ENCODE measurements at regions not wholly inside any gene's neighbourhood (a gene's known extent, or its start where the extent isn't known, plus 50 kb on each side); places are given as distances from the start of the nearest gene placed in this dataset.

DNA sequence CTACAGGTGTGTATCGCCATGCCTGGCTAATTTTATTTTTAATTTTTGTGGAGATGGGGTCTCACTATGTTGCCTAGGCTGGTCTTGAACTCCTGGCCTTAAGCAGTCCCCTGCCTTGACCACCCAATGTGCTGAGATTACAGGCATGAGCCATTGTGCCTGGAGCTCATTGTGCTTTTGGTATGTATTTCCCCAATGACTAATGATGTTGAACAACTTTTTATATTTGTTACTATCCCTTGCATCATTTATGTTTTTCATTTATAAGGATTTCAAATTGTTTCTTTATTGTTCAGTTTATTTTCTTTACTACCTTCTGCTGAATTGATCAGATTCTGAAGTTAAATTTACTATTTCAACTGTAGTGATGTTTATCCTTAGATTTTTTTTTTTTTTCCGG, 199.7 kb downstream of the CEP135 start:
- ChIA-PET CTCF (no interaction called here), POLR2A (ENCODE audit: unreplicated experiment) (no interaction called here)
- TF ChIP-seq CTCF (conservative IDR thresholded peaks at IDR 0.05) (no peak), EZH2 (IDR thresholded peaks at IDR 0.05; ENCODE audit: low read depth) (no peak)
- Histone ChIP-seq H3K9me2 (ENCODE audit: insufficient read depth) (no peaks in the 10 kb centered on the region), H3K4me1 (replicated peaks; ENCODE audit: insufficient read depth) (no peaks in the 10 kb centered on the region), H3K36me3 (ENCODE audit: low read depth) (no peaks in the 10 kb centered on the region), H3K4me2 (no peak overlapping the region), H3F3A (ENCODE audit: insufficient read depth, low read depth) (no peaks in the 10 kb centered on the region), H3K4me3 (no peak overlapping the region), H3K79me2 (ENCODE audit: low read depth) (no peaks in the 10 kb centered on the region), H4K20me1 (ENCODE audit: insufficient read depth) (no peaks in the 10 kb centered on the region), H3K9me3 (ENCODE audit: insufficient read depth, low read depth) (no peaks in the 10 kb centered on the region), H3K27me3 (ENCODE audit: insufficient read depth, low read depth) (no peaks in the 10 kb centered on the region), H2AFZ (no peak overlapping the region), H3K27ac (no peak overlapping the region)
- no peak for DNase-seq
- no TSS peak for BruUV-seq (replicated peaks)
- intact Hi-C loops (cut with micrococcal nuclease; ENCODE audit: unreplicated experiment), result no loop called here

- Histone ChIP-seq H3K27ac (no peak overlapping the region), H3K79me2 (ENCODE audit: low read depth) (no peaks in the 10 kb centered on the region), H4K20me1 (ENCODE audit: insufficient read depth) (no peaks in the 10 kb centered on the region), H3K4me1 (replicated peaks; ENCODE audit: insufficient read depth) (no peaks in the 10 kb centered on the region), H3K4me2 (no peak overlapping the region), H3K36me3 (ENCODE audit: low read depth) (no peaks in the 10 kb centered on the region), H3F3A (ENCODE audit: insufficient read depth, low read depth) (no peaks in the 10 kb centered on the region), H3K9me3 (ENCODE audit: insufficient read depth, low read depth) (no peaks in the 10 kb centered on the region), H3K4me3 (no peak overlapping the region), H3K27me3 (ENCODE audit: insufficient read depth, low read depth) (no peaks in the 10 kb centered on the region), H3K9me2 (ENCODE audit: insufficient read depth) (no peaks in the 10 kb centered on the region), H2AFZ (no peak overlapping the region)
- DNase-seq, result no peak
- no TSS peak for BruUV-seq (replicated peaks)
- POLR2A ChIA-PET (ENCODE audit: unreplicated experiment), result no interaction called here
- intact Hi-C loops (cut with micrococcal nuclease; ENCODE audit: unreplicated experiment), result no loop called here
- TF ChIP-seq CTCF (conservative IDR thresholded peaks at IDR 0.05) (no peak), EZH2 (IDR thresholded peaks at IDR 0.05; ENCODE audit: low read depth) (no peak)
- CTCF ChIA-PET, result no interaction called here
Measured at GRCh38 chr4:56147371-56147770, 198.6 kb downstream of the CEP135 start.

DNA sequence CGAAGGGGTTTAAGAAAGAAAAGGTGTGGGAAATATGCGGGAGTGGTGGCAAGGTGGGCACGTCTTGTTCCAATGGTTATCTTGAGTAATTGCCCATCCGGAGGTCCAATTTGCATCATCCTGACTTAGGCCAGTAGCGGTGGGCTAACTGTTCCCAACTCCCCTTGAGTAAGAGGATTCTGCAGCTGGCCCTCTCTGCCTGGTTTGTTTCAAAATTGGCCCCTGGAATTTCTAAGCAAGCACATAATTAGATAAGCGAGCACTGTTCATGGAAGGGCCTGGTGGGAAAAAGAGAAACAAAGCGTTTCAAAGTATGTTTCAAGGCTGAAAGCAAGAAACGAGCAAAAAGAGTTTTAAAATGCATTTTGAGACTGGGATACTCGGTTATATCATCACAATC, 198.2 kb downstream of the CEP135 start:
- Histone ChIP-seq H3K9me2 (ENCODE audit: insufficient read depth) (no peaks in the 10 kb centered on the region), H3K36me3 (ENCODE audit: low read depth) (no peaks in the 10 kb centered on the region), H3K79me2 (ENCODE audit: low read depth) (no peaks in the 10 kb centered on the region), H3K27me3 (ENCODE audit: insufficient read depth, low read depth) (no peaks in the 10 kb centered on the region), H3K4me3 (no peak overlapping the region), H3K4me1 (replicated peaks; ENCODE audit: insufficient read depth) (no peaks in the 10 kb centered on the region), H3K27ac (no peak overlapping the region), H2AFZ (no peak overlapping the region), H3K9me3 (ENCODE audit: insufficient read depth, low read depth) (no peaks in the 10 kb centered on the region), H3F3A (ENCODE audit: insufficient read depth, low read depth) (no peaks in the 10 kb centered on the region), H3K4me2 (no peak overlapping the region), H4K20me1 (ENCODE audit: insufficient read depth) (no peaks in the 10 kb centered on the region)
- intact Hi-C loops (cut with micrococcal nuclease; ENCODE audit: unreplicated experiment), result no loop called here
- DNase-seq, result no peak
- ChIA-PET CTCF (no interaction called here), POLR2A (ENCODE audit: unreplicated experiment) (no interaction called here)
- TF ChIP-seq CTCF (conservative IDR thresholded peaks at IDR 0.05) (no peak), EZH2 (IDR thresholded peaks at IDR 0.05; ENCODE audit: low read depth) (no peak)
- BruUV-seq (replicated peaks), result no TSS peak
